Ammon's horn (tissue), 1 donor: ENCODE measurements at regions not wholly inside any gene's neighbourhood (a gene's known extent, or its start where the extent isn't known, plus 50 kb on each side); places are given as distances from the start of the nearest gene placed in this dataset.

ENCODE experiments used
- DNase-seq: peaks from one replicate; pipeline ENCODE4 v3.0.0-alpha.2; 2016; ENCODE audit warnings: low spot score

GRCh38 chr12:4858386-4858785 is 51.3 kb upstream of the KCNA1 start:
- DNase-seq: peak; percentile 70

GRCh38 chr12:4859478-4860210 is 50.1 kb upstream of the KCNA1 start:
- no peak for DNase-seq
